ENCODE measurements at regions not wholly inside any gene's neighbourhood (a gene's known extent, or its start where the extent isn't known, plus 50 kb on each side); places are given as distances from the start of the nearest gene placed in this dataset.

DNA sequence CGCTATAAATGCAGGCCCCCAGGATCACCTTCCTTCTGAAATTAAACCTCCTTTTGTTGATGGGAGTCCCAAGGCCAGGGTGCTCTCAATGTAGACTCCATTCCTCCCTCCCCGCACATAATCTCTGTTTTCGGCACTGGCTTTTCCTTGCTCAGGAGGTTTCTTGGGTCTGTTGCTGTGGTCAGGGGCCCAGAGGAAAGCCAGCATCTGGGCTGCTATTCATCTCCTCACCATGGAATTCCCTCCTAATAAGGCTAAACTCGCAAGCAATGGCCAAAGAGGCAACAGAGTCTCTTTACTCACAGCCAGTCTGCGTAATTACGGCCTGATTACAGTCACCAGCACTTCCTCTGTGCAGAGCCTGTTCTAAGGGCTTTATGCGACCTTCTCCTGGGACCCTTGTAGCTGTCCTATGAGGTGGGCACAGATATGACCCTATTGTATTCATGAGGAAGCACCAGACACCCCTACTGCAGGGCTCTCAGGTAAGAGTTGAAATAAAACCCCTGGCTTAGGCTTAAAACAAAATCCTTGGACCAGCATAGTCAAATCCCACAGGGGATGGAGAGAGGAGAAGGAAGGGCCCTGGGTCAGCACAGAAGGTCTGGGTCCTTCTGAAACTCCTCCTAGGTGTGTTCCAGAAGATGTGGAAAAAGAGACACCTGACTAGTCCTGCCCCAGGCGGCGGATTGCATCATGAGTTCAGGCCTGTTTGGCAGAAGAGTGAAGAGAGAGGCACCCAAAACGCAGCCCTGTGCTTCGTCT, 105.0 kb upstream of the SH3BP4 start:
- TF ChIP-seq, protein P1, sequence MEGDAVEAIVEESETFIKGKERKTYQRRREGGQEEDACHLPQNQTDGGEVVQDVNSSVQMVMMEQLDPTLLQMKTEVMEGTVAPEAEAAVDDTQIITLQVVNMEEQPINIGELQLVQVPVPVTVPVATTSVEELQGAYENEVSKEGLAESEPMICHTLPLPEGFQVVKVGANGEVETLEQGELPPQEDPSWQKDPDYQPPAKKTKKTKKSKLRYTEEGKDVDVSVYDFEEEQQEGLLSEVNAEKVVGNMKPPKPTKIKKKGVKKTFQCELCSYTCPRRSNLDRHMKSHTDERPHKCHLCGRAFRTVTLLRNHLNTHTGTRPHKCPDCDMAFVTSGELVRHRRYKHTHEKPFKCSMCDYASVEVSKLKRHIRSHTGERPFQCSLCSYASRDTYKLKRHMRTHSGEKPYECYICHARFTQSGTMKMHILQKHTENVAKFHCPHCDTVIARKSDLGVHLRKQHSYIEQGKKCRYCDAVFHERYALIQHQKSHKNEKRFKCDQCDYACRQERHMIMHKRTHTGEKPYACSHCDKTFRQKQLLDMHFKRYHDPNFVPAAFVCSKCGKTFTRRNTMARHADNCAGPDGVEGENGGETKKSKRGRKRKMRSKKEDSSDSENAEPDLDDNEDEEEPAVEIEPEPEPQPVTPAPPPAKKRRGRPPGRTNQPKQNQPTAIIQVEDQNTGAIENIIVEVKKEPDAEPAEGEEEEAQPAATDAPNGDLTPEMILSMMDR (IDR thresholded peaks at IDR 0.05): no peak
- H3K9ac ChIP-seq (ENCODE audit: low read depth in 2 of 2, low read length in 2 of 2): no peak overlapping the region
- H3K9me3 ChIP-seq: no peaks in the 10 kb centered on the region
- H3K36me3 ChIP-seq: no peaks in the 10 kb centered on the region
- no peak overlapping the region for H3K4me3 ChIP-seq
- intact Hi-C loops (cut with DNase I): no loop called here
- no peaks in the 10 kb centered on the region for H3K27me3 ChIP-seq
- no peak overlapping the region for H3K27ac ChIP-seq
- no peak for DNase-seq
- H3K4me1 ChIP-seq: no peaks in the 10 kb centered on the region

DNA sequence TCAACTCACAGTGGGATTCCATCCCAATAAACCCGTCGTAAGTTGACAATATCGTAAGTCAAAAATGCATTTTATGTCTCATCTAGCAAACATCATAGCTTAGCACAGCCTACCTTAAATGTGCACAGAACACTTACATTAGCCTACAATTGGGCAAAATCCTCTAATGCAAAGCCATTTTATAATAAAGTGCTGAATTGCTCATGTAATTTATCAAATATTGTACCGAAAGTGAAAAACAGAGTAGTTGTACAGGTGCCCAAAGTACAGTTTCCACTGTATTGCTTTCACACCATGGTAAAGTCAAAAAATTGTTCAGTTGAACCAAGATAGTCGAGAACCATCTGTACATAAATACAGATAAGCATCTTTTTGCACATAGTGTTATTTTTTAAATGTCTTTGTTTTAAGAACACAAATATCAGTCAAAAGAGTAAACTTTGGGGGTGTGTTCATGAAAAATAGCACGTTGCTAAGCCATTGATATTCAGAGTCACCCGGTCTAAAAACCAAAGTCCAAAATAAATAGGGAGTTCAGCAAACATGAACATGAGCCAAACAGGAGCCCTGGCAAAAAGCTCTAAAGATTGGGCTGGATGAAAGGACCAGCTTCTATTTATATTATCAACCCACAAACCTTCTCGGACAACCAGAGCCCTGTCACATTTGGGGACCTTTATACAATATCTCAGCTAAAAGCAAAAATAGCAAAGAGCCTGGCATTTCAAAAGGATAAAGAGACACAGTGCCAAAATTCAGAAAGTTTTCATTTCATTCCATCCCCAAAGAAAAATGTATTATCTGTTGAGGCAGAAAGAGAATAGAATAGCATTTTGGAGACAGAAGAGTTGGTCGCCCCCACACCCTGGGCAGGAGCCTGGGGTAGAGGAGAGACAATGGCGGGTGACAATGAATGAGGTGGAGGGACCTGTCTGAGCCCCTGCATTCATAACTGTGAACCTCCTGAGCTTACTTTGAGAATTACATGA, 105.9 kb upstream of the SH3BP4 start:
- no peak overlapping the region for H3K4me3 ChIP-seq
- TF ChIP-seq, protein P1 (IDR thresholded peaks at IDR 0.05): no peak
- intact Hi-C loops (cut with DNase I): no loop called here
- no peaks in the 10 kb centered on the region for H3K36me3 ChIP-seq
- H3K9ac ChIP-seq (ENCODE audit: low read depth in 2 of 2, low read length in 2 of 2): no peak overlapping the region
- no peak overlapping the region for H3K27ac ChIP-seq
- DNase-seq: no peak
- no peaks in the 10 kb centered on the region for H3K27me3 ChIP-seq
- no peaks in the 10 kb centered on the region for H3K4me1 ChIP-seq
- no peaks in the 10 kb centered on the region for H3K9me3 ChIP-seq

DNA sequence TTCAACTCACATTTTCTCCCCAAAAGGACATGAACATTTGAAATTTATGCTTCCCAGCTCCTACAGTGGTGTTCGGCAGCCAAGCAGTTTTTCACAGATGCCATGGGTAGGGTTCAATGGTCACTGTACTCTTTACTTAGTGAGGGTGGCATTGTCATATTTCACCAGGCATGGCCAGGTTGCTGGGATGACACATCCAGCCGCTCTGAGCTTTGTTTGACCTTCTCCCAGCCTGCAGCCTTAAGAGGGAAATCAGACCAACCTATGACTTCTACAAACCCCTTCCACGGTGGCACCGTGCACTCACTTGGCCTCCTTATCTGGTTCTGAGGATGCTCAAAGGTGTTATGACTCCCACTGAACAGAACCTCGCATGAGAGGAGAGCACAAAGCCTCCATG, 108.4 kb upstream of the SH3BP4 start:
- Histone ChIP-seq H3K4me3 (no peak overlapping the region), H3K4me1 (no peaks in the 10 kb centered on the region), H3K9ac (ENCODE audit: low read depth in 2 of 2, low read length in 2 of 2) (no peak overlapping the region), H3K36me3 (no peaks in the 10 kb centered on the region), H3K27me3 (no peaks in the 10 kb centered on the region), H3K27ac (no peak overlapping the region), H3K9me3 (no peaks in the 10 kb centered on the region)
- intact Hi-C loops (cut with DNase I): no loop called here
- TF ChIP-seq, protein P1 (IDR thresholded peaks at IDR 0.05): no peak
- DNase-seq: no peak

DNA sequence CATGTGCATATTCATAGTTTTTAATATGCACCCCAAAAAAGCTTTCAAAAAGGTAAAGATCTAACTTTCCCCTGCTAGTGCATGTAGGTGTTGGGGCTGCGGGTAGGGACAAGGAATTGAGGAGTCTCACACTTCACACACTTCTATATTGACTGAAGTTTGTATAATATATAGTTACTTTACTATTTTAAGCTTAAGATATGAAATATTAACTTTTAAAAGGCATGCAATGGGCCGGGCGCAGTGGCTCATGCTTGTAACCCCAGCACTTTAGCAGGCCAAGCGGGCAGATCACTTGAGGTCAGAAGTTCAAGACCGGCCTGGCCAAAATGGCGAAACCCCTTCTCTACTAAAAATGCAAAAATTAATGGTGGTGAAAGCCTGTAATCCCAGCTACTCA, 109.1 kb upstream of the SH3BP4 start:
- intact Hi-C loops (cut with DNase I): no loop called here
- Histone ChIP-seq H3K9me3 (no peaks in the 10 kb centered on the region), H3K4me1 (no peaks in the 10 kb centered on the region), H3K27ac (no peak overlapping the region), H3K4me3 (no peak overlapping the region), H3K36me3 (no peaks in the 10 kb centered on the region), H3K9ac (ENCODE audit: low read depth in 2 of 2, low read length in 2 of 2) (no peak overlapping the region), H3K27me3 (no peaks in the 10 kb centered on the region)
- TF ChIP-seq, protein P1 (IDR thresholded peaks at IDR 0.05): no peak
- DNase-seq: no peak

DNA sequence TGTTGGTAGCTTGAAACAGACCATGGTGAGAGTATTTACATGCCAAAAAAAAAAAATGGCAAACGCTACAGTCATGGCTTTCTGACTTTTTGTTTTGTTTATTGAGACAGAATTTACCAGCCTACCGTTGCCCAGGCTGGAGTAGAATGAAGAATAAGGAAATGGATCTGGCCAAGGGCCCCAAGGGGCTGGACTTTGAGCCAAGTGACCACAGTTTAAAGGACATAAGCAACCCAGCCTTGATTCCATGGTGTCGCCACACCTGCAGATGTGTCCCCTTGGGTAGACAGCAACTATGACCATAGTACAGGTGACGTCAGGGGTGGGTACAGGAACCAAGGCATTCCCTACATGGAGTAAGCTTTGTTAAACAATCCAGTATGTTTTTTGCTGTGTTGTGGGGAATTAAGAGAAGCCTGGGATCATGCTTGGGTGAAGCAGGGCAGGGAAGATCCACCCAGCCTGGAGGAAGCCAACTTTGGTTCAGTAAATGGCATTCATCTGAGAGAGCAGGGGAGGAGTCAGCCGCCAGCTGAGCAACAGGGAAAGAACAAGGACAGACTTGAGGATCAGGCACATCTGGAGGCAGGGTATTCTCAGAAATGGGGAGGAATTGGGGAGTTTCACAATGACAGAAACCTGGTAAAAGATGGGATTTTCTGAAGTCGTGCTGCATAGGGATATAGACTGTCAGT, 110.3 kb upstream of the SH3BP4 start:
- Histone ChIP-seq H3K27ac (no peak overlapping the region), H3K4me1 (no peaks in the 10 kb centered on the region), H3K9me3 (no peaks in the 10 kb centered on the region), H3K9ac (ENCODE audit: low read depth in 2 of 2, low read length in 2 of 2) (no peak overlapping the region), H3K36me3 (no peaks in the 10 kb centered on the region), H3K27me3 (no peaks in the 10 kb centered on the region), H3K4me3 (no peak overlapping the region)
- DNase-seq: no peak
- TF ChIP-seq, protein P1 (IDR thresholded peaks at IDR 0.05): no peak
- intact Hi-C loops (cut with DNase I): no loop called here
